ENCODE measurements at regions not wholly inside any gene's neighbourhood (a gene's known extent, or its start where the extent isn't known, plus 50 kb on each side); places are given as distances from the start of the nearest gene placed in this dataset.

DNA sequence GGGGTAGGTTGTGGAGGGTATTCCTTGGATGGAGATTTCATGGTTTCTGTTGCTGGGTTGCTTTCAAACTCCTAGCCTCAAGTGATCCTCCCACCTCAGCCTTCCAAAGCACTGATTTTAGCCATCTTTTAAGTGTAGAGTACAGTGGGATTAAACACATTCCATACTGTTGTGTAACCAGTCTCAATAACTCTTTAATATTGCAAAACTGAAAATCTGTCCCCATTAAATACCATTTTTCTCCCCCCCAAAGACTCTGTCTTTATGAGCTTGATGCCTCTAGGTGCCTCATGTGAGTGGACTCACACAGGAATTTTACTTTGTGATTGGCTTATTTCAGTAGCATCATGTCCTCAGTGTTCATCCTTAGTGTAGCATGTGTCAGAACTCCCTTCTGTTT, 74.7 kb upstream of the ATP10A start:
- Histone ChIP-seq H4K20me1 (ENCODE audit: insufficient read depth) (no peaks in the 10 kb centered on the region), H3K4me1 (ENCODE audit: low read depth, poor library complexity, severe bottlenecking) (no peaks in the 10 kb centered on the region), H3K36me3 (ENCODE audit: insufficient read depth) (no peaks in the 10 kb centered on the region), H3K9ac (no peak overlapping the region), H3K27me3 (ENCODE audit: insufficient read depth, low read depth) (no peaks in the 10 kb centered on the region), H2AFZ (ENCODE audit: low read depth) (no peak overlapping the region), H3K79me2 (ENCODE audit: insufficient read depth, low read depth) (no peaks in the 10 kb centered on the region), H3K4me3 (IDR thresholded peaks at IDR 0.05; ENCODE audit: insufficient read depth, low read depth, low read length) (no peak overlapping the region), H3K4me2 (no peak overlapping the region), H3K27ac (no peak overlapping the region)
- TF ChIP-seq, protein P1, sequence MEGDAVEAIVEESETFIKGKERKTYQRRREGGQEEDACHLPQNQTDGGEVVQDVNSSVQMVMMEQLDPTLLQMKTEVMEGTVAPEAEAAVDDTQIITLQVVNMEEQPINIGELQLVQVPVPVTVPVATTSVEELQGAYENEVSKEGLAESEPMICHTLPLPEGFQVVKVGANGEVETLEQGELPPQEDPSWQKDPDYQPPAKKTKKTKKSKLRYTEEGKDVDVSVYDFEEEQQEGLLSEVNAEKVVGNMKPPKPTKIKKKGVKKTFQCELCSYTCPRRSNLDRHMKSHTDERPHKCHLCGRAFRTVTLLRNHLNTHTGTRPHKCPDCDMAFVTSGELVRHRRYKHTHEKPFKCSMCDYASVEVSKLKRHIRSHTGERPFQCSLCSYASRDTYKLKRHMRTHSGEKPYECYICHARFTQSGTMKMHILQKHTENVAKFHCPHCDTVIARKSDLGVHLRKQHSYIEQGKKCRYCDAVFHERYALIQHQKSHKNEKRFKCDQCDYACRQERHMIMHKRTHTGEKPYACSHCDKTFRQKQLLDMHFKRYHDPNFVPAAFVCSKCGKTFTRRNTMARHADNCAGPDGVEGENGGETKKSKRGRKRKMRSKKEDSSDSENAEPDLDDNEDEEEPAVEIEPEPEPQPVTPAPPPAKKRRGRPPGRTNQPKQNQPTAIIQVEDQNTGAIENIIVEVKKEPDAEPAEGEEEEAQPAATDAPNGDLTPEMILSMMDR (conservative IDR thresholded peaks at IDR 0.05; ENCODE audit: low read depth, low read length), result no peak

DNA sequence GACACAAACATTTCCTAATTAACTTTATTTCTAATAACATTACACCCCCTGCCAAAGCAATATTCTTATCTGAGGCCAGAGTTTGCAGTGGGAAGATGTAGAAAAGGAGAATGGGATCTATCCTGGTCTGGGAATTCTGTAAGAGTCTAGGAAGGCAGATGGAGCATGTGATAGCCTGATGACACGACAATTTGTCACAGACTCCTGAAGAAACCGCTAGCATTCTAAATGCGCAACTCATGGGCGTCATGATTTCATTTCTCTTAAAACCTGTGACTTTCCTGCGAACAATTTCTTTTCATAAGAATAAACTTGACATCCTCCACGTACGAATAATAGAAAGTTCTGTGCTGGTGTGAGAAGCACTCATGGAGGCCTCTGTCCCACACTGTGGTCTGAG, 72.9 kb upstream of the ATP10A start:
- Histone ChIP-seq H3K9ac (no peak overlapping the region), H3K27ac (no peak overlapping the region), H3K27me3 (ENCODE audit: insufficient read depth, low read depth) (no peaks in the 10 kb centered on the region), H3K4me1 (ENCODE audit: low read depth, poor library complexity, severe bottlenecking) (no peaks in the 10 kb centered on the region), H3K79me2 (ENCODE audit: insufficient read depth, low read depth) (no peaks in the 10 kb centered on the region), H2AFZ (ENCODE audit: low read depth) (no peak overlapping the region), H3K4me2 (no peak overlapping the region), H3K36me3 (ENCODE audit: insufficient read depth) (no peaks in the 10 kb centered on the region), H4K20me1 (ENCODE audit: insufficient read depth) (no peaks in the 10 kb centered on the region), H3K4me3 (IDR thresholded peaks at IDR 0.05; ENCODE audit: insufficient read depth, low read depth, low read length) (no peak overlapping the region)
- TF ChIP-seq, protein P1 (conservative IDR thresholded peaks at IDR 0.05; ENCODE audit: low read depth, low read length), result no peak

DNA sequence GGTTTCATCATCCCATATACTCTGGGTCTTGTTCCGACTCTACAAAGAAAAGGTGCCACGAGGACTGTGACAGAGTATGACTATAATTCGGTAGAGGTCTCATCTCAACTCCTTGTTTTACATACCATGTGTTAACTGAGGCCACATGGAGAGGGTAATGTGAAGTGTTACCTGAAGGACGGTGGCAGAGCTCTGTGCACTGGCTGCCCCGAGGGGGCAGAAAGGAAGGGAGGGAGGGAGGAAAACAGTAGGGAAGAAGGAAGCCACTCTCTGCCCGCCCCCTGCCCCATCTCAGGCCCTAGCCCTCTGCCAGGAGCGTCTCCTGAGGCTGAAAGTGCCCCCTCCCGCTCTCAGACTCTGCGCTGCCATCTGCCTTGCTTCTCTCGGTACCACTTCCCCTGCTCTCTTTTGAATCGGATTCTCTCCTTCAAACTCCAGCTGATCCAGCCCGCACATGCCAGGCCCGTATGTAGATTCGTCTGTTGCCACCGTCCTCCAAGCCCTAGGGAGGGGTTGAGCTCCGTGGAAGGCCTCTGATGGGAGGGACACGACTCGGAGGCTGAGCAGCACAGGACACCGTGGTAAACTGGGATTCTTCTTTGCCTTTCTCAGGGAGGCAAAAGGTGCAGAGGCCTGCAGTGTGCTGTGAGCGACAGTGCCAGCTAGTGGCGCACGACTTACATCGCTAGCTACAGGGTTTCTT, 70.5 kb upstream of the ATP10A start:
- no peak overlapping the region for H2AFZ ChIP-seq (ENCODE audit: low read depth)
- no peaks in the 10 kb centered on the region for H3K4me1 ChIP-seq (ENCODE audit: low read depth, poor library complexity, severe bottlenecking)
- TF ChIP-seq, protein P1 (conservative IDR thresholded peaks at IDR 0.05; ENCODE audit: low read depth, low read length), result no peak
- no peaks in the 10 kb centered on the region for H4K20me1 ChIP-seq (ENCODE audit: insufficient read depth)
- no peaks in the 10 kb centered on the region for H3K79me2 ChIP-seq (ENCODE audit: insufficient read depth, low read depth)
- no peaks in the 10 kb centered on the region for H3K27me3 ChIP-seq (ENCODE audit: insufficient read depth, low read depth)
- no peak overlapping the region for H3K4me2 ChIP-seq
- H3K9ac ChIP-seq, result no peak overlapping the region
- H3K27ac ChIP-seq, result no peak overlapping the region
- H3K36me3 ChIP-seq (ENCODE audit: insufficient read depth), result no peaks in the 10 kb centered on the region
- H3K4me3 ChIP-seq (IDR thresholded peaks at IDR 0.05; ENCODE audit: insufficient read depth, low read depth, low read length), result no peak overlapping the region

DNA sequence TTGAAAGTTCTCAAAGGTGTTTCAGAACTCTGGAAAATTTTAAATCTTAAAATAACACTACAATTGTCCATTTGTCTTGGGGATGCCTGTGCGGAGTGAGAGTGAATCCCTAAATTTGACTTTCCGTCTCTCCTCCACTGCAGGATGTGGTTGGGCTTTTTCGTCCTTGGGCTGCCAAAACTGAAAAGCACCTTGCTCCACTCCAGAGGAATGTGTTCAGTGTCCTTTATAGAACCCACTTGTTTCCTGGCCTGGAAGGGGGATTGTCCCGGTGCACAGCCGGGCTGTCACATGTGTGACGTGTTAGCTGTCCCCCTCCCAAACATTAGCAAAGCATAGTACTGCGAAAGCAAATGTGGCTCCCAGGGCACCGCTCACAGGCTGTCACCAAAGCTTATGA, 69.6 kb upstream of the ATP10A start:
- no peak overlapping the region for H2AFZ ChIP-seq (ENCODE audit: low read depth)
- no peaks in the 10 kb centered on the region for H3K4me1 ChIP-seq (ENCODE audit: low read depth, poor library complexity, severe bottlenecking)
- H3K27ac ChIP-seq, result no peak overlapping the region
- H3K4me3 ChIP-seq (IDR thresholded peaks at IDR 0.05; ENCODE audit: insufficient read depth, low read depth, low read length), result no peak overlapping the region
- H4K20me1 ChIP-seq (ENCODE audit: insufficient read depth), result no peaks in the 10 kb centered on the region
- no peaks in the 10 kb centered on the region for H3K79me2 ChIP-seq (ENCODE audit: insufficient read depth, low read depth)
- H3K27me3 ChIP-seq (ENCODE audit: insufficient read depth, low read depth), result no peaks in the 10 kb centered on the region
- H3K9ac ChIP-seq, result no peak overlapping the region
- no peaks in the 10 kb centered on the region for H3K36me3 ChIP-seq (ENCODE audit: insufficient read depth)
- no peak overlapping the region for H3K4me2 ChIP-seq
- TF ChIP-seq, protein P1 (conservative IDR thresholded peaks at IDR 0.05; ENCODE audit: low read depth, low read length), result no peak
